Esophagus muscularis mucosa (tissue), 4 donors: ENCODE measurements at regions not wholly inside any gene's neighbourhood (a gene's known extent, or its start where the extent isn't known, plus 50 kb on each side); places are given as distances from the start of the nearest gene placed in this dataset.

Experiments
- EP300 ChIP-seq: sonication (generic); formaldehyde crosslinking; IDR thresholded peaks from one replicate; pipeline ENCODE4 v1.6.1; 2017; ENCODE audit warnings: antibody characterized with exemption
- POLR2A ChIP-seq: fragments of 450-650 bp; IDR thresholded peaks from one replicate; pipeline ENCODE4 v1.6.1; 2017; ENCODE audit warnings: antibody characterized with exemption, moderate library complexity, mild to moderate bottlenecking, low read depth
- POLR2AphosphoS5 ChIP-seq, 2 donors: sonication (generic); formaldehyde crosslinking; IDR thresholded peaks; one replicate each; pipeline ENCODE4 v1.6.1; 2017; ENCODE audit warnings: antibody characterized with exemption in 2 of 2
- TF ChIP-seq, protein P1 (sequence below), 3 experiments: fragments of 200-600 bp in 2 of 3; fragments of 450-650 bp in 1 of 3; sonication (generic) in 2 of 3; IDR thresholded peaks; one replicate each; pipeline ENCODE4 v1.5.1; 2017 to 2019; ENCODE audit warnings: antibody characterized with exemption in 3 of 3, mild to moderate bottlenecking in 2 of 3, moderate library complexity in 1 of 3

DNA sequence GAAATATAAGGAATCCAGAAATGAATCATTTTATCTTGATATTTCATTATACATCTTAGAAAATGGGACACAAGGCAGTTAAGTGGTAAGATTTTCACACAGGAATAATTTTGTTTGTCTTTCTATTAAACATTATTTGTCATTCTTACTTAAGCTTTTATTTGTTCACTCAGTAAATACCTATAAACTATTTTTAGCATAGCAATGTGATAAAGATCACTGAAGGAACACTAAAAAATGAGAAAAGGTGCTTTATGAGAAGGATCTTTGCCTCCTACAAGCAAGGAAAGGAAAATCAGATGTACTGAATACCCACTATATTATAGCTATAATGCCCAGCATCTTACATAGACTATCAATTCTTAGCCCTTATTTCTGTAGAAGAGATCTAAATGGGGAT is 176.2 kb upstream of the NYAP2 start:
- TF ChIP-seq, protein P1, sequence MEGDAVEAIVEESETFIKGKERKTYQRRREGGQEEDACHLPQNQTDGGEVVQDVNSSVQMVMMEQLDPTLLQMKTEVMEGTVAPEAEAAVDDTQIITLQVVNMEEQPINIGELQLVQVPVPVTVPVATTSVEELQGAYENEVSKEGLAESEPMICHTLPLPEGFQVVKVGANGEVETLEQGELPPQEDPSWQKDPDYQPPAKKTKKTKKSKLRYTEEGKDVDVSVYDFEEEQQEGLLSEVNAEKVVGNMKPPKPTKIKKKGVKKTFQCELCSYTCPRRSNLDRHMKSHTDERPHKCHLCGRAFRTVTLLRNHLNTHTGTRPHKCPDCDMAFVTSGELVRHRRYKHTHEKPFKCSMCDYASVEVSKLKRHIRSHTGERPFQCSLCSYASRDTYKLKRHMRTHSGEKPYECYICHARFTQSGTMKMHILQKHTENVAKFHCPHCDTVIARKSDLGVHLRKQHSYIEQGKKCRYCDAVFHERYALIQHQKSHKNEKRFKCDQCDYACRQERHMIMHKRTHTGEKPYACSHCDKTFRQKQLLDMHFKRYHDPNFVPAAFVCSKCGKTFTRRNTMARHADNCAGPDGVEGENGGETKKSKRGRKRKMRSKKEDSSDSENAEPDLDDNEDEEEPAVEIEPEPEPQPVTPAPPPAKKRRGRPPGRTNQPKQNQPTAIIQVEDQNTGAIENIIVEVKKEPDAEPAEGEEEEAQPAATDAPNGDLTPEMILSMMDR (IDR thresholded peaks at IDR 0.05) = no peak
- TF ChIP-seq POLR2A (no peak), POLR2AphosphoS5 (IDR thresholded peaks at IDR 0.05) (no peak), EP300 (no peak)
